HG03432 (cell line): ENCODE measurements at regions not wholly inside any gene's neighbourhood (a gene's known extent, or its start where the extent isn't known, plus 50 kb on each side); places are given as distances from the start of the nearest gene placed in this dataset.

Experiments
- ATAC-seq: cut with Tn5 transposase; IDR thresholded peaks from one replicate; pipeline ENCODE4 v1.9.1; 2021; ENCODE audit warnings: mild to moderate bottlenecking, moderate library complexity; ENCODE audit not compliant: unreplicated experiment

- ATAC-seq, result no peak
These were observed 51.2 kb upstream of the ABCC4 start for GRCh38 chr13:95352486-95352885.

- ATAC-seq, result no peak
These were observed 52.9 kb upstream of the ABCC4 start for GRCh38 chr13:95354156-95354555.

GRCh38 chr13:95354680-95355487, 53.6 kb upstream of the ABCC4 start:
- ATAC-seq, result no peak

GRCh38 chr13:95355494-95355893, 54.2 kb upstream of the ABCC4 start:
- no peak for ATAC-seq

GRCh38 chr13:95356916-95357315, 55.7 kb upstream of the ABCC4 start:
- no peak for ATAC-seq

GRCh38 chr13:95357875-95358274, 56.6 kb upstream of the ABCC4 start:
- ATAC-seq, result no peak

GRCh38 chr13:95360052-95360451, 58.8 kb upstream of the ABCC4 start:
- no peak for ATAC-seq

GRCh38 chr13:95360464-95361097, 59.3 kb upstream of the ABCC4 start:
- no peak for ATAC-seq

GRCh38 chr13:95361686-95362085, 60.4 kb upstream of the ABCC4 start:
- ATAC-seq, result no peak

- no peak for ATAC-seq
These were observed 61.4 kb upstream of the ABCC4 start for GRCh38 chr13:95362666-95363065.

GRCh38 chr13:95367309-95367843, 66.1 kb upstream of the ABCC4 start:
- no peak for ATAC-seq

- ATAC-seq, result no peak
These were observed 67.7 kb upstream of the ABCC4 start for GRCh38 chr13:95368998-95369397.

- ATAC-seq, result no peak
These were observed 74.5 kb upstream of the ABCC4 start for GRCh38 chr13:95375706-95376105.

- ATAC-seq, result no peak
These were observed 77.4 kb upstream of the ABCC4 start for GRCh38 chr13:95378603-95379002.

- peak; percentile 89 for ATAC-seq
These were observed 79.4 kb upstream of the ABCC4 start for GRCh38 chr13:95380468-95381211.

GRCh38 chr13:95381212-95381527, 79.9 kb upstream of the ABCC4 start:
- no peak for ATAC-seq

GRCh38 chr13:95382411-95382810, 81.2 kb upstream of the ABCC4 start:
- ATAC-seq, result no peak

GRCh38 chr13:95382916-95383315, 81.7 kb upstream of the ABCC4 start:
- no peak for ATAC-seq

- no peak for ATAC-seq
These were observed 84.1 kb upstream of the ABCC4 start for GRCh38 chr13:95385373-95385772.

GRCh38 chr13:95385798-95386197, 84.5 kb upstream of the ABCC4 start:
- ATAC-seq, result no peak

- ATAC-seq, result no peak
These were observed 85.1 kb upstream of the ABCC4 start for GRCh38 chr13:95386370-95386769.

- no peak for ATAC-seq
These were observed 86.5 kb upstream of the ABCC4 start for GRCh38 chr13:95387733-95388207.
